K562 (cell line): ENCODE measurements at regions not wholly inside any gene's neighbourhood (a gene's known extent, or its start where the extent isn't known, plus 50 kb on each side); places are given as distances from the start of the nearest gene placed in this dataset.

Source experiments
- ATAC-seq: fragments of 200-7000 bp; cut with Tn5 transposase; 3 replicates; pipeline ENCODE4 v1.9.1; 2020; ENCODE audit warnings: moderate library complexity
- BruUV-seq: library from RNA; stranded (reverse); fragments of 400-500 nt; replicated peaks from 2 replicates; lab custom pipeline; 2021; lab: Mats Ljungman, UMichigan
- CTCF ChIA-PET: fragments of 300-600 bp; formaldehyde crosslinking; extraction: SDS; loops from one replicate; lab custom pipeline; 2021; ENCODE audit warnings: low intra/inter-chr PET ratio; lab: Yijun Ruan, JAX
- POLR2A ChIA-PET: fragments of 300-600, 350-650 bp; sonication (Branson Sonifier 250); formaldehyde crosslinking; extraction: SDS; loops from one replicate; lab custom pipeline; 2021; ENCODE audit warnings: antibody characterized with exemption, inconsistent platforms; lab: Yijun Ruan, JAX
- DNase-seq, 4 experiments: peaks; one replicate each; pipeline versions ENCODE4 v3.0.0 to v3.0.0-alpha.2; 2011 to 2018; ENCODE audit warnings: low spot score in 3 of 4, mixed read lengths in 3 of 4; ENCODE audit errors: extremely low read depth in 1 of 4
- FAIRE-seq: peaks from 2 replicates; lab custom pipeline; 2011; peaks lifted over from hg19 to GRCh38; lab: Jason Lieb, UNC
- H2AFZ ChIP-seq: 2 replicates; pipeline ENCODE4 v1.6.0; 2011; ENCODE audit warnings: low read depth, low read length, control low read depth, inconsistent platforms
- H3K27ac ChIP-seq: fragments of 200-600 bp; 3 replicates; pipeline ENCODE4 v1.8.0; 2011; ENCODE audit warnings: low read depth, mild to moderate bottlenecking, control low read depth, inconsistent platforms, low read length, moderate library complexity, mixed read lengths; ENCODE audit errors: extremely low read depth
- H3K27me3 ChIP-seq, 2 experiments: fragments of 300-600 bp in 1 of 2; 2 replicates in 1 of 2; 3 replicates in 1 of 2; pipeline versions ENCODE4 v1.6.0 to v1.8.0; 2011; ENCODE audit warnings: inconsistent platforms in 2 of 2, low read length in 2 of 2, mild to moderate bottlenecking in 1 of 2, mixed read lengths in 1 of 2, moderate library complexity in 1 of 2; ENCODE audit not compliant: control insufficient read depth in 2 of 2, insufficient read depth in 2 of 2
- H3K36me3 ChIP-seq: fragments of 300-600 bp; 3 replicates; pipeline ENCODE4 v1.8.0; 2011; ENCODE audit warnings: mild to moderate bottlenecking, low read length, inconsistent platforms; ENCODE audit not compliant: control insufficient read depth, insufficient read depth
- H3K4me1 ChIP-seq, 2 experiments: fragments of 200-600 bp in 1 of 2; replicated peaks in 1 of 2; 2 replicates in 1 of 2; 3 replicates in 1 of 2; pipeline versions ENCODE4 v1.5.1 to v1.8.0; 2011; ENCODE audit warnings: inconsistent platforms in 2 of 2, low read length in 2 of 2, mild to moderate bottlenecking in 1 of 2, mixed read lengths in 1 of 2, moderate library complexity in 1 of 2; ENCODE audit not compliant: control insufficient read depth in 2 of 2, insufficient read depth in 2 of 2
- H3K4me2 ChIP-seq: 2 replicates; pipeline ENCODE4 v1.6.1; 2011; ENCODE audit warnings: low read length, control low read depth, inconsistent platforms, mixed read lengths; ENCODE audit not compliant: insufficient read depth
- H3K4me3 ChIP-seq: fragments of 200-600 bp; sonication (generic), shearing (Covaris generic); 2 replicates; pipeline ENCODE4 v1.5.1; 2016; ENCODE audit warnings: control low read depth, inconsistent platforms
- H3K79me2 ChIP-seq: fragments of 200-600 bp; 3 replicates; pipeline ENCODE4 v1.8.0; 2011; ENCODE audit warnings: low read length, inconsistent platforms; ENCODE audit not compliant: control insufficient read depth, insufficient read depth
- H3K9ac ChIP-seq, 2 experiments: 2 replicates each; pipeline versions ENCODE4 v1.6.0 to v1.6.1; 2011; ENCODE audit warnings: low read depth in 2 of 2, low read length in 2 of 2, control low read depth in 1 of 2, inconsistent platforms in 1 of 2, mild to moderate bottlenecking in 1 of 2, mixed read lengths in 1 of 2; ENCODE audit not compliant: insufficient read depth in 1 of 2
- H3K9me1 ChIP-seq: one replicate; pipeline ENCODE4 v1.6.0; 2011; ENCODE audit warnings: inconsistent platforms, mild to moderate bottlenecking, low read length, moderate library complexity; ENCODE audit not compliant: control insufficient read depth, insufficient read depth
- H3K9me3 ChIP-seq: replicated peaks from 2 replicates; pipeline ENCODE4 v1.5.1; 2011; ENCODE audit warnings: low read depth, low read length, inconsistent platforms; ENCODE audit not compliant: control insufficient read depth, insufficient read depth
- H4K20me1 ChIP-seq: replicated peaks from 2 replicates; pipeline ENCODE4 v1.6.1; 2011; ENCODE audit warnings: low read length, inconsistent platforms, mixed read lengths; ENCODE audit not compliant: control insufficient read depth, insufficient read depth
- BACH1 ChIP-seq: fragments of 200-800 bp; sonication (Bioruptor generic); IDR thresholded peaks from 2 replicates; pipeline ENCODE4 v1.6.1; 2016; ENCODE audit warnings: missing genetic modification characterization, missing compliant biosample characterization
- C11orf30 ChIP-seq: fragments of 450-650 bp; IDR thresholded peaks from 2 replicates; pipeline ENCODE4 v1.6.1; 2016; ENCODE audit warnings: low read depth, mild to moderate bottlenecking
- MTA1 ChIP-seq: fragments of 450-650 bp; IDR thresholded peaks from 2 replicates; pipeline ENCODE4 v1.6.1; 2017; ENCODE audit warnings: borderline replicate concordance
- RNF2 ChIP-seq: sonication (generic); IDR thresholded peaks from 2 replicates; pipeline ENCODE4 v1.6.1; 2016
- SMAD4 ChIP-seq: fragments of 250-450 bp; sonication (Bioruptor Pico); conservative IDR thresholded peaks from 2 replicates; pipeline ENCODE4 v1.8.0; 2021; ENCODE audit warnings: inconsistent platforms, mild to moderate bottlenecking, moderate library complexity
- TCF7 ChIP-seq: sonication (generic); IDR thresholded peaks from 2 replicates; pipeline ENCODE4 v1.6.1; 2016; ENCODE audit warnings: antibody characterized with exemption, borderline replicate concordance
- ZC3H8 ChIP-seq: fragments of 450-650 bp; IDR thresholded peaks from 2 replicates; pipeline ENCODE4 v1.6.1; 2017
- ZFP1 ChIP-seq: fragments of 450-650 bp; formaldehyde crosslinking; IDR thresholded peaks from 2 replicates; pipeline ENCODE4 v1.4.0; 2020; ENCODE audit warnings: mild to moderate bottlenecking, mixed read lengths
- ZNF79 ChIP-seq: fragments of 250-450 bp; sonication (Bioruptor Pico); IDR thresholded peaks from 2 replicates; pipeline ENCODE4 v1.4.0; 2020; ENCODE audit warnings: low read depth, mild to moderate bottlenecking, moderate library complexity
- WGBS: fragments of 100-300 bp; shearing (Covaris generic); methylation state at CpG from one replicate; pipeline ENCODE4 v1.1.6; 2016; ENCODE audit warnings: low coverage, mixed read lengths; ENCODE audit not compliant: insufficient coverage; ENCODE audit errors: missing lambda C conversion rate; 5-methylcytosine and 5-hydroxymethylcytosine counted together
- in situ Hi-C: fragments of 300-500 bp; cut with MboI; formaldehyde crosslinking; loops from 4 replicates; pipeline ENCODE4 v1.15.0; 2018; ENCODE audit warnings: inconsistent platforms, mixed read lengths
- intact Hi-C: fragments of 100-400 bp; cut with micrococcal nuclease; formaldehyde crosslinking; loops from 2 replicates; pipeline ENCODE4 v1.14.2; 2022
- TF ChIP-seq, protein P1 (sequence below): sonication (generic); formaldehyde crosslinking; IDR thresholded peaks from 2 replicates; pipeline ENCODE4 v1.8.0; 2022; ENCODE audit warnings: missing genetic modification reagents, mild to moderate bottlenecking, borderline replicate concordance
- TF ChIP-seq, protein P2 (sequence below): fragments of 450-650 bp; IDR thresholded peaks from 2 replicates; pipeline ENCODE4 v1.6.1; 2016; ENCODE audit warnings: low read depth
- TF ChIP-seq, protein P3 (sequence below): fragments of 450-650 bp; formaldehyde crosslinking; IDR thresholded peaks from 2 replicates; pipeline ENCODE4 v1.4.0; 2020; ENCODE audit warnings: mild to moderate bottlenecking, mixed read lengths

DNA sequence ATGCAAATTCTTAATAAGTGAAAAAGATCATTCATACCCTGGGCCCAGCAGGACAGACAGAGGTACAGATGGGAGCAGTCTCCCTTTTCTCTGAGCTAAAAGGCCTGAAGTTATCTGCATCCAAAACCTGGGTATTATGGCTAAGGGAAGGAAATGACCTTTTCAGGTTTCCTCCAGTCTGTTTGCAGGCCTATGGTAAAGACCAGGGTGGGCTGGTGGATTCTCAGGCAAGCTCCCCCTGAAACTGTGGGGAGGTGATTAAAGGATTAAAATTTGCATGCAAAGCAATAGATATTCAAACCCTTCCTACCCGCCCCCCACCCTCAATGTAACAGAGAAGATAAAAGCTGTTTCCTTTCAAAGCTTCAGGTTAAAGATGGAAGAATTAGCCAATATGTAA is 471.8 kb upstream of the RUNX1 start:
- H3K9ac ChIP-seq: no peak overlapping the region
- intact Hi-C loops (no loop called here), in situ Hi-C loops (no loop called here)
- peaks cover 2 to 10% of the 10 kb centered on the region in 2 experiments; a peak in 1 of 5 replicates for H3K27me3 ChIP-seq
- 0% methylated on average over 1 of the region's 1 CpG for WGBS
- no peaks in the 10 kb centered on the region for H3K79me2 ChIP-seq
- ATAC-seq (no peak), FAIRE-seq (no peak), DNase-seq (no peak)
- no peaks in the 10 kb centered on the region for H3K9me3 ChIP-seq
- H3K27ac ChIP-seq: no peak overlapping the region
- H3K4me3 ChIP-seq: no peak overlapping the region
- H2AFZ ChIP-seq: no peak overlapping the region
- no peaks in the 10 kb centered on the region for H3K9me1 ChIP-seq
- ChIA-PET CTCF (no interaction called here), POLR2A (no interaction called here)
- H3K4me2 ChIP-seq: no peak overlapping the region
- H3K4me1 ChIP-seq: no peaks in the 10 kb centered on the region; a peak in 2 of 5 replicates
- H4K20me1 ChIP-seq: no peaks in the 10 kb centered on the region
- no TSS peak for BruUV-seq
- H3K36me3 ChIP-seq: no peaks in the 10 kb centered on the region
- TF ChIP-seq MTA1 (no peak), ZFP1 (no peak), BACH1 (tag) (no peak), RNF2 (no peak), ZC3H8 (no peak), C11orf30 (no peak), SMAD4 (CRISPR knock-in tag) (no peak), TCF7 (no peak), ZNF79 (no peak)
- TF ChIP-seq, protein P1, sequence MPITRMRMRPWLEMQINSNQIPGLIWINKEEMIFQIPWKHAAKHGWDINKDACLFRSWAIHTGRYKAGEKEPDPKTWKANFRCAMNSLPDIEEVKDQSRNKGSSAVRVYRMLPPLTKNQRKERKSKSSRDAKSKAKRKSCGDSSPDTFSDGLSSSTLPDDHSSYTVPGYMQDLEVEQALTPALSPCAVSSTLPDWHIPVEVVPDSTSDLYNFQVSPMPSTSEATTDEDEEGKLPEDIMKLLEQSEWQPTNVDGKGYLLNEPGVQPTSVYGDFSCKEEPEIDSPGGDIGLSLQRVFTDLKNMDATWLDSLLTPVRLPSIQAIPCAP: no peak
- TF ChIP-seq, protein P2, sequence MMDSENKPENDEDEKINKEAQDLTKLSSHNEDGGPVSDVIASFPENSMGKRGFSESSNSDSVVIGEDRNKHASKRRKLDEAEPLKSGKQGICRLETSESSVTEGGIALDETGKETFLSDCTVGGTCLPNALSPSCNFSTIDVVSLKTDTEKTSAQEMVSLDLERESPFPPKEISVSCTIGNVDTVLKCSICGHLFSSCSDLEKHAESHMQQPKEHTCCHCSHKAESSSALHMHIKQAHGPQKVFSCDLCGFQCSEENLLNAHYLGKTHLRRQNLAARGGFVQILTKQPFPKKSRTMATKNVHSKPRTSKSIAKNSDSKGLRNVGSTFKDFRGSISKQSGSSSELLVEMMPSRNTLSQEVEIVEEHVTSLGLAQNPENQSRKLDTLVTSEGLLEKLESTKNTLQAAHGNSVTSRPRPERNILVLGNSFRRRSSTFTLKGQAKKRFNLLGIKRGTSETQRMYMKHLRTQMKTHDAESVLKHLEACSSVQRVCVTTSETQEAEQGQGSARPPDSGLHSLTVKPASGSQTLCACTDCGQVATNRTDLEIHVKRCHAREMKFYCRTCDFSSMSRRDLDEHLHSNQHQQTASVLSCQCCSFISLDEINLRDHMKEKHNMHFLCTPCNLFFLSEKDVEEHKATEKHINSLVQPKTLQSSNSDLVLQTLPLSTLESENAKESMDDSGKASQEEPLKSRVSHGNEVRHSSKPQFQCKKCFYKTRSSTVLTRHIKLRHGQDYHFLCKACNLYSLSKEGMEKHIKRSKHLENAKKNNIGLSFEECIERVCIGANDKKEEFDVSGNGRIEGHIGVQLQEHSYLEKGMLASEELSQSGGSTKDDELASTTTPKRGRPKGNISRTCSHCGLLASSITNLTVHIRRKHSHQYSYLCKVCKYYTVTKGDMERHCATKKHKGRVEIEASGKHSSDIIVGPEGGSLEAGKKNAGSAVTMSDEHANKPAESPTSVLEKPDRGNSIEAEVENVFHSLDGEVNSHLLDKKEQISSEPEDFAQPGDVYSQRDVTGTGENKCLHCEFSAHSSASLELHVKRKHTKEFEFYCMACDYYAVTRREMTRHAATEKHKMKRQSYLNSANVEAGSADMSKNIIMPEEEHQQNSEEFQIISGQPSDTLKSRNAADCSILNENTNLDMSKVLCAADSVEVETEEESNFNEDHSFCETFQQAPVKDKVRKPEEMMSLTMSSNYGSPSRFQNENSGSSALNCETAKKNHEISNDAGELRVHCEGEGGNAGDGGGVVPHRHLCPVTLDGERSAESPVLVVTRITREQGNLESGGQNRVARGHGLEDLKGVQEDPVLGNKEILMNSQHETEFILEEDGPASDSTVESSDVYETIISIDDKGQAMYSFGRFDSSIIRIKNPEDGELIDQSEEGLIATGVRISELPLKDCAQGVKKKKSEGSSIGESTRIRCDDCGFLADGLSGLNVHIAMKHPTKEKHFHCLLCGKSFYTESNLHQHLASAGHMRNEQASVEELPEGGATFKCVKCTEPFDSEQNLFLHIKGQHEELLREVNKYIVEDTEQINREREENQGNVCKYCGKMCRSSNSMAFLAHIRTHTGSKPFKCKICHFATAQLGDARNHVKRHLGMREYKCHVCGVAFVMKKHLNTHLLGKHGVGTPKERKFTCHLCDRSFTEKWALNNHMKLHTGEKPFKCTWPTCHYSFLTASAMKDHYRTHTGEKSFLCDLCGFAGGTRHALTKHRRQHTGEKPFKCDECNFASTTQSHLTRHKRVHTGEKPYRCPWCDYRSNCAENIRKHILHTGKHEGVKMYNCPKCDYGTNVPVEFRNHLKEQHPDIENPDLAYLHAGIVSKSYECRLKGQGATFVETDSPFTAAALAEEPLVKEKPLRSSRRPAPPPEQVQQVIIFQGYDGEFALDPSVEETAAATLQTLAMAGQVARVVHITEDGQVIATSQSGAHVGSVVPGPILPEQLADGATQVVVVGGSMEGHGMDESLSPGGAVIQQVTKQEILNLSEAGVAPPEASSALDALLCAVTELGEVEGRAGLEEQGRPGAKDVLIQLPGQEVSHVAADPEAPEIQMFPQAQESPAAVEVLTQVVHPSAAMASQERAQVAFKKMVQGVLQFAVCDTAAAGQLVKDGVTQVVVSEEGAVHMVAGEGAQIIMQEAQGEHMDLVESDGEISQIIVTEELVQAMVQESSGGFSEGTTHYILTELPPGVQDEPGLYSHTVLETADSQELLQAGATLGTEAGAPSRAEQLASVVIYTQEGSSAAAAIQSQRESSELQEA: no peak
- TF ChIP-seq, protein P3, sequence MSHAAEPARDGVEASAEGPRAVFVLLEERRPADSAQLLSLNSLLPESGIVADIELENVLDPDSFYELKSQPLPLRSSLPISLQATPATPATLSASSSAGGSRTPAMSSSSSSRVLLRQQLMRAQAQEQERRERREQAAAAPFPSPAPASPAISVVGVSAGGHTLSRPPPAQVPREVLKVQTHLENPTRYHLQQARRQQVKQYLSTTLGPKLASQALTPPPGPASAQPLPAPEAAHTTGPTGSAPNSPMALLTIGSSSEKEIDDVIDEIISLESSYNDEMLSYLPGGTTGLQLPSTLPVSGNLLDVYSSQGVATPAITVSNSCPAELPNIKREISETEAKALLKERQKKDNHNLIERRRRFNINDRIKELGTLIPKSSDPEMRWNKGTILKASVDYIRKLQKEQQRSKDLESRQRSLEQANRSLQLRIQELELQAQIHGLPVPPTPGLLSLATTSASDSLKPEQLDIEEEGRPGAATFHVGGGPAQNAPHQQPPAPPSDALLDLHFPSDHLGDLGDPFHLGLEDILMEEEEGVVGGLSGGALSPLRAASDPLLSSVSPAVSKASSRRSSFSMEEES (CRISPR knock-in tag): no peak
